ENCODE measurements at regions not wholly inside any gene's neighbourhood (a gene's known extent, or its start where the extent isn't known, plus 50 kb on each side); places are given as distances from the start of the nearest gene placed in this dataset.

GRCh38 chr20:18987781-18988360 lies 174.3 kb downstream of the SCP2D1 start:
- H3K9me3 Mint-ChIP-seq, result peaks cover 3% of the 10 kb centered on the region
- no peak overlapping the region for H3K27ac Mint-ChIP-seq

GRCh38 chr20:18988701-18989100 lies 175.1 kb downstream of the SCP2D1 start:
- Mint-ChIP-seq H3K4me3 (no peak overlapping the region), H3K9me3 (peaks cover 10% of the 10 kb centered on the region), H3K27me3 (ENCODE audit: low read depth) (no peaks in the 10 kb centered on the region)

More at GRCh38 chr20:18987781-18988360, 174.3 kb downstream of the SCP2D1 start:
- DNase-seq (ENCODE audit: low spot score in 2 of 2, unreplicated experiment in 2 of 2), result no peak
- no peaks in the 10 kb centered on the region for H3K27me3 Mint-ChIP-seq (ENCODE audit: low read depth)
- H3K36me3 Mint-ChIP-seq, result no peaks in the 10 kb centered on the region
- TF ChIP-seq CTCF (IDR thresholded peaks at IDR 0.05; ENCODE audit: unreplicated experiment), result no peak
- no peak overlapping the region for H3K4me3 Mint-ChIP-seq
- H3K4me1 Mint-ChIP-seq, result peaks cover 3% of the 10 kb centered on the region

GRCh38 chr20:18989736-18990474 lies 176.3 kb downstream of the SCP2D1 start:
- H3K36me3 Mint-ChIP-seq, result no peaks in the 10 kb centered on the region
- TF ChIP-seq CTCF (IDR thresholded peaks at IDR 0.05; ENCODE audit: unreplicated experiment), result no peak
- H3K9me3 Mint-ChIP-seq, result peaks cover 14% of the 10 kb centered on the region
- H3K27ac Mint-ChIP-seq, result no peak overlapping the region
- H3K27me3 Mint-ChIP-seq (ENCODE audit: low read depth), result no peaks in the 10 kb centered on the region
- DNase-seq (ENCODE audit: low spot score in 2 of 2, unreplicated experiment in 2 of 2), result no peak
- no peak overlapping the region for H3K4me3 Mint-ChIP-seq
- H3K4me1 Mint-ChIP-seq, result no peaks in the 10 kb centered on the region

More at GRCh38 chr20:18988701-18989100, 175.1 kb downstream of the SCP2D1 start:
- TF ChIP-seq CTCF (IDR thresholded peaks at IDR 0.05; ENCODE audit: unreplicated experiment), result no peak
- no peak overlapping the region for H3K27ac Mint-ChIP-seq
- H3K36me3 Mint-ChIP-seq, result no peaks in the 10 kb centered on the region
- peaks cover 3% of the 10 kb centered on the region for H3K4me1 Mint-ChIP-seq
- no peak for DNase-seq (ENCODE audit: low spot score in 2 of 2, unreplicated experiment in 2 of 2)

GRCh38 chr20:18991012-18991411 lies 177.4 kb downstream of the SCP2D1 start:
- no peak overlapping the region for H3K4me3 Mint-ChIP-seq
- no peaks in the 10 kb centered on the region for H3K36me3 Mint-ChIP-seq

GRCh38 chr20:18992418-18992817 lies 178.8 kb downstream of the SCP2D1 start:
- no peak for TF ChIP-seq CTCF (IDR thresholded peaks at IDR 0.05; ENCODE audit: unreplicated experiment)
- DNase-seq (ENCODE audit: low spot score in 2 of 2, unreplicated experiment in 2 of 2), result no peak
- no peak overlapping the region for H3K27ac Mint-ChIP-seq
- H3K9me3 Mint-ChIP-seq, result peaks cover 15% of the 10 kb centered on the region
- H3K4me1 Mint-ChIP-seq, result no peaks in the 10 kb centered on the region
- H3K27me3 Mint-ChIP-seq (ENCODE audit: low read depth), result no peaks in the 10 kb centered on the region
- H3K4me3 Mint-ChIP-seq, result no peak overlapping the region
- H3K36me3 Mint-ChIP-seq, result no peaks in the 10 kb centered on the region

More at GRCh38 chr20:18991012-18991411, 177.4 kb downstream of the SCP2D1 start:
- H3K27ac Mint-ChIP-seq, result no peak overlapping the region
- H3K27me3 Mint-ChIP-seq (ENCODE audit: low read depth), result no peaks in the 10 kb centered on the region
- TF ChIP-seq CTCF (IDR thresholded peaks at IDR 0.05; ENCODE audit: unreplicated experiment), result no peak
- no peak for DNase-seq (ENCODE audit: low spot score in 2 of 2, unreplicated experiment in 2 of 2)
- H3K4me1 Mint-ChIP-seq, result no peaks in the 10 kb centered on the region
- H3K9me3 Mint-ChIP-seq, result peaks cover 15% of the 10 kb centered on the region

Measured in mesothelial cell of epicardium (in vitro differentiated cells).